Adrenal gland (tissue), 9 donors: ENCODE measurements at regions not wholly inside any gene's neighbourhood (a gene's known extent, or its start where the extent isn't known, plus 50 kb on each side); places are given as distances from the start of the nearest gene placed in this dataset.

Source experiments
- DNase-seq, 7 donors: peaks; one replicate each; pipeline ENCODE4 v3.0.0-alpha.2; 2019 to 2020
- H3K27ac ChIP-seq, 5 donors: fragments of 200-600 bp; sonication (generic) in 4 of 5; 1 replicate in 3 of 5; 2 replicates in 2 of 5; pipeline versions ENCODE4 v1.5.1 to v1.8.0; 2016 to 2020; ENCODE audit warnings: mild to moderate bottlenecking in 1 of 5
- H3K27me3 ChIP-seq: fragments of 200-600 bp; 2 replicates; pipeline ENCODE4 v1.8.0; 2021
- H3K36me3 ChIP-seq, 2 donors: fragments of 200-600 bp; replicated peaks in 1 of 2; 1 replicate in 1 of 2; 2 replicates in 1 of 2; pipeline versions ENCODE4 v1.5.1 to v1.8.0; 2018 to 2022
- H3K4me1 ChIP-seq, 2 donors: fragments of 200-600 bp; replicated peaks in 1 of 2; 1 replicate in 1 of 2; 2 replicates in 1 of 2; pipeline versions ENCODE4 v1.5.1 to v1.8.0; 2018 to 2021
- H3K4me3 ChIP-seq, 4 donors: fragments of 200-600 bp; sonication (generic) in 3 of 4; one replicate each; pipeline ENCODE4 v1.5.1; 2016 to 2018
- H3K9me3 ChIP-seq, 3 donors: fragments of 200-600 bp; sonication (generic) in 1 of 3; replicated peaks in 1 of 3; 1 replicate in 2 of 3; 2 replicates in 1 of 3; pipeline versions ENCODE4 v1.5.1 to v1.8.0; 2016 to 2021
- POLR2A ChIP-seq, 2 donors: fragments of 450-650 bp; IDR thresholded peaks; one replicate each; pipeline ENCODE4 v1.6.1; 2017; ENCODE audit warnings: antibody characterized with exemption in 2 of 2, mild to moderate bottlenecking in 2 of 2, moderate library complexity in 1 of 2
- WGBS, 4 donors: extraction: QIAGEN DNeasy Blood & Tissue Kit in 2 of 4; methylation state at CpG; one replicate each; pipeline versions ENCODE4 v1.1.5 to v1.1.7; 2013 to 2017; 5-methylcytosine and 5-hydroxymethylcytosine counted together
- intact Hi-C, 2 donors: fragments of 100-400 bp; cut with DNase I; formaldehyde crosslinking; loops; one replicate each; pipeline versions ENCODE4 v1.14.1 to v1.15.0; 2022 to 2023
- TF ChIP-seq, protein P1 (sequence below), 6 experiments: fragments of 450-650 bp in 4 of 6; fragments of 200-600 bp in 2 of 6; sonication (generic) in 1 of 6; IDR thresholded peaks; 1 replicate in 5 of 6; 2 replicates in 1 of 6; pipeline versions ENCODE4 v1.5.1 to v1.8.0; 2016 to 2021; ENCODE audit warnings: antibody characterized with exemption in 6 of 6, mild to moderate bottlenecking in 2 of 6, moderate library complexity in 1 of 6
- donor health status: healthy with polysubstance abuse.
- donor health status: Bipolar disorder and iron deficiency.
- donor health status: DM: yes; HTN: yes; CAD: no.
- donor health status: DM: no; HTN: no; CAD: no.
- donor health status: DM: no; HTN: no; CAD: no.

GRCh38 chr20:10947726-10948125, 273.9 kb upstream of the JAG1 start:
- Histone ChIP-seq H3K27me3 (no peaks in the 10 kb centered on the region), H3K9me3 (no peaks in the 10 kb centered on the region), H3K27ac (no peak overlapping the region), H3K4me1 (no peaks in the 10 kb centered on the region), H3K4me3 (no peak overlapping the region), H3K36me3 (no peaks in the 10 kb centered on the region)
- intact Hi-C loops: no loop called here
- TF ChIP-seq POLR2A (IDR thresholded peaks at IDR 0.05): no peak
- TF ChIP-seq, protein P1, sequence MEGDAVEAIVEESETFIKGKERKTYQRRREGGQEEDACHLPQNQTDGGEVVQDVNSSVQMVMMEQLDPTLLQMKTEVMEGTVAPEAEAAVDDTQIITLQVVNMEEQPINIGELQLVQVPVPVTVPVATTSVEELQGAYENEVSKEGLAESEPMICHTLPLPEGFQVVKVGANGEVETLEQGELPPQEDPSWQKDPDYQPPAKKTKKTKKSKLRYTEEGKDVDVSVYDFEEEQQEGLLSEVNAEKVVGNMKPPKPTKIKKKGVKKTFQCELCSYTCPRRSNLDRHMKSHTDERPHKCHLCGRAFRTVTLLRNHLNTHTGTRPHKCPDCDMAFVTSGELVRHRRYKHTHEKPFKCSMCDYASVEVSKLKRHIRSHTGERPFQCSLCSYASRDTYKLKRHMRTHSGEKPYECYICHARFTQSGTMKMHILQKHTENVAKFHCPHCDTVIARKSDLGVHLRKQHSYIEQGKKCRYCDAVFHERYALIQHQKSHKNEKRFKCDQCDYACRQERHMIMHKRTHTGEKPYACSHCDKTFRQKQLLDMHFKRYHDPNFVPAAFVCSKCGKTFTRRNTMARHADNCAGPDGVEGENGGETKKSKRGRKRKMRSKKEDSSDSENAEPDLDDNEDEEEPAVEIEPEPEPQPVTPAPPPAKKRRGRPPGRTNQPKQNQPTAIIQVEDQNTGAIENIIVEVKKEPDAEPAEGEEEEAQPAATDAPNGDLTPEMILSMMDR (IDR thresholded peaks at IDR 0.05): no peak
- DNase-seq: no peak

DNA sequence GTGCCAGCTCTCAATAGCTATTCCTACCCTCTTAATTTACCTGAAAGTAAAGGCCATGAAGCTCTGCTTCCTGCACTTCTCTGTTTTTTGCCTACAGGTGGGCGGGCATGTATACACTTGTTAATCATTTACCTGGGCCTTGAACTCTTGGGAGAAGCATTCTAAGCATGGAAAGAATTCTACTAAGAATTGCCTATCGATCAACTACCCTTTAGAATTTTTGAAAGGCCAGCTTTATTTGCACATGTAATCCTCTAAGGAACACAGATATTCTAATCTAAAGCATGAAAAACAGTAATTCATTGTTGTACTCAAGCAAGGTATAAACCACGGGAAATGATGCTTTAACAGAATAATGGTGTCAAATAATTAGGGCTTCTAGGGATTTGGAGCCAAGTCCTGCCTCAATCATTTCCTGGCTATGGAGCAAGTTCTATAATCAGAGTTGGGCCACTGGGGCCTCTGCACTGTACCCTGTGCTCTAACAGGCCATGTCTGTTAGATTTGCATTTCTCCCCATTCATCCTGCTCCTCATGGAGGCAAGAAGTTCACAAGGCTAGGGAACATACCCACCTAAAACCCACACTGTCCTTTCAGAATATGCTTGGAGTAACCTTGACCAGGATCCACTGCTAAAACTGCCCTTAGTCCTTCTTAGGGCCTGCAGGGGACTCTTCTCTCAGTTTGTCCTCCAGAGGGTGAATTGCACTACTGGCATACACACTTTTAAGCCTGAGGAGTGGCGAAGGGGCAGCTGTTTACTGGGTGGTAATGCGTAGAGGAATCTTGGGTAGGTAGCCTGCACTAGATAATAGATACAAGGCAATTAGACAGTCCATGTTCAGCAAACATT, 276.4 kb upstream of the JAG1 start:
- 91 to 95% (median 94%) methylated on average over 5 of the region's 5 CpGs for WGBS, 4 donors
- no peaks in the 10 kb centered on the region for H3K4me1 ChIP-seq

GRCh38 chr20:10951216-10951615, 277.4 kb upstream of the JAG1 start:
- intact Hi-C loops: no loop called here
- H3K27me3 ChIP-seq: no peaks in the 10 kb centered on the region
- no peak overlapping the region for H3K4me3 ChIP-seq
- no peaks in the 10 kb centered on the region for H3K4me1 ChIP-seq
- TF ChIP-seq, protein P1 (IDR thresholded peaks at IDR 0.05): no peak
- no peak for TF ChIP-seq POLR2A (IDR thresholded peaks at IDR 0.05)
- no peak for DNase-seq
- no peak overlapping the region for H3K27ac ChIP-seq
- no peaks in the 10 kb centered on the region for H3K36me3 ChIP-seq
- H3K9me3 ChIP-seq: no peaks in the 10 kb centered on the region
- WGBS, 4 donors: 29 to 53% (median 35%) methylated on average over 2 of the region's 2 CpGs

More for the DNA sequence above, 276.4 kb upstream of the JAG1 start:
- intact Hi-C loops: no loop called here
- H3K9me3 ChIP-seq: no peaks in the 10 kb centered on the region
- H3K27me3 ChIP-seq: no peaks in the 10 kb centered on the region
- no peak overlapping the region for H3K4me3 ChIP-seq
- TF ChIP-seq, protein P1 (IDR thresholded peaks at IDR 0.05): no peak
- TF ChIP-seq POLR2A (IDR thresholded peaks at IDR 0.05): no peak
- DNase-seq: no peak
- no peak overlapping the region for H3K27ac ChIP-seq
- no peaks in the 10 kb centered on the region for H3K36me3 ChIP-seq

GRCh38 chr20:10951904-10952303, 278.1 kb upstream of the JAG1 start:
- intact Hi-C loops: no loop called here
- H3K36me3 ChIP-seq: no peaks in the 10 kb centered on the region

More at GRCh38 chr20:10951904-10952303, 278.1 kb upstream of the JAG1 start:
- WGBS, 4 donors: 44 to 77% (median 67%) methylated on average over 1 of the region's 1 CpG
- Histone ChIP-seq H3K4me3 (no peak overlapping the region), H3K4me1 (no peaks in the 10 kb centered on the region), H3K27me3 (no peaks in the 10 kb centered on the region), H3K9me3 (no peaks in the 10 kb centered on the region), H3K27ac (no peak overlapping the region)
- no peak for DNase-seq
- no peak for TF ChIP-seq POLR2A (IDR thresholded peaks at IDR 0.05)
- TF ChIP-seq, protein P1 (IDR thresholded peaks at IDR 0.05): no peak
